GM18517 (cell line): ENCODE measurements at regions not wholly inside any gene's neighbourhood (a gene's known extent, or its start where the extent isn't known, plus 50 kb on each side); places are given as distances from the start of the nearest gene placed in this dataset.
"Not testable (repeated sequence)": the region's sequence is repeated elsewhere in the genome, so short reads cannot be mapped to it uniquely, and the experiment has no call there.

ENCODE experiments used
- ATAC-seq: cut with Tn5 transposase; IDR thresholded peaks from one replicate; pipeline ENCODE4 v1.9.1; 2021; ENCODE audit warnings: mild to moderate bottlenecking, moderate library complexity; ENCODE audit not compliant: unreplicated experiment

DNA sequence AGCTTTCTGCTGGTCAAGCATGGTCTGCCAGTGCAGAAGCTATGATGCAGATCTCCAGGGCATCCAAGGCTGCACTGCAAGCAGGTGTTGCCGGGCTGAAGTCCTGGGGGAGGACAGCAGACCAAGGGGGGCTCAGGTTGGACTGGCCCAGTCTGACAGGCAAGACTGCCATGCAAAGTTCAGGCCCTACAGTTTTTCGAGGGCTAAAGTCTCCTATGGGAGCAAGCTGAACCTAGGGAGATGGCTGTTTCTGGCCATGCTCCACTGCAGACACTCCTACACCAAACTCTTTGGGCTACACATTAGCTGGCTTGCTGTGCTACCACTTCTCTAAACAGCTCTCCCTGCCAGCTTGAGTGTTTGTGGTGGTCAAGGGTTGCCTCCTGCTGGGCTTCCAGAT, 130.0 kb upstream of the SYNCRIP start:
- ATAC-seq, result no peak

GRCh38 chr6:85771925-85772430, 129.3 kb upstream of the SYNCRIP start:
- no peak for ATAC-seq

- ATAC-seq, result no peak
Observed at GRCh38 chr6:85771455-85771854, 128.8 kb upstream of the SYNCRIP start.

GRCh38 chr6:85764844-85765243, 122.2 kb upstream of the SYNCRIP start:
- no peak for ATAC-seq

GRCh38 chr6:85756982-85757381, 114.3 kb upstream of the SYNCRIP start:
- no peak for ATAC-seq

- ATAC-seq, result no peak
Observed at GRCh38 chr6:85754894-85755293, 112.2 kb upstream of the SYNCRIP start.

DNA sequence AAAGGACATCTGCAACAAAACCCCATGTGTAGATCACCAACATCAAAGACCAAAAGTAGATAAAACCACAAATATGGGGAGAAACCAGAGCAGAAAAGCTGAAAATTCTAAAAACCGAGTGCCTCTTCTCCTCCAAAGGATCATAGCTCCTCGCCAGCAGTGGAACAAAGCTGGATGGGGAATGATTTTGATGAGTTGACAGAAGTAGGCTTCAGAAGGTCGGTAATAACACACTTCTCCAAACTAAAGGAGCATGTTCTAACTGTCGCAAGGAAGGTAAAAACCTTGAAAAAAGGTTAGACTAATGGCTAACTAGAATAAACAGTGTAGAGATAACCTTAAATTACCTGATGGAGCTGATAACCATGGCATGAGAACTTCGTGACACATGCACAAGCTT, 109.9 kb upstream of the SYNCRIP start:
- ATAC-seq, result no peak

- ATAC-seq, result no peak
Observed at GRCh38 chr6:85751374-85752055, 108.8 kb upstream of the SYNCRIP start.

GRCh38 chr6:85750146-85750545, 107.5 kb upstream of the SYNCRIP start:
- not testable (repeated sequence) for ATAC-seq

GRCh38 chr6:85749236-85749635, 106.5 kb upstream of the SYNCRIP start:
- no peak for ATAC-seq

- ATAC-seq, result no peak
Observed at GRCh38 chr6:85747666-85748065, 105.0 kb upstream of the SYNCRIP start.

DNA sequence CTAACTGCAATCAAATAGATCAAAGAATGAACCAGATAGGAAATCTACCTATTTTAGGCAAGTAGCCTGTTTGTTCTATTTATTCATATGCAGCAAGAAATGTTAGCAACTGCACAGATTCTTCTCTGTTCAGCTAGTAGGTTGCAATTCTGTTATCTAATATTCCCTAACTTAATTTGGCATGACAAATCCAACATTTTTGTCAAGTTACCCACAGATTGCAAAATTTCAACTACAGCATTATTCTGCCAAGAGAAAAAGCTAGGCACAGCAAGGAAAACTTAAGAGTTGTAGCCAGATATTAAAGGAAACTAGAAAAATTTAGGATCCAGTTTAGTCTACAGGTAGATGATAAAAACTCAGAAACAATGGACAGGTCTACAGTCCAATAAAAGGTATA, 104.4 kb upstream of the SYNCRIP start:
- no peak for ATAC-seq

GRCh38 chr6:85744433-85744970, 101.8 kb upstream of the SYNCRIP start:
- no peak for ATAC-seq

- no peak for ATAC-seq
Observed at GRCh38 chr6:85726206-85726605, 83.5 kb upstream of the SYNCRIP start.

DNA sequence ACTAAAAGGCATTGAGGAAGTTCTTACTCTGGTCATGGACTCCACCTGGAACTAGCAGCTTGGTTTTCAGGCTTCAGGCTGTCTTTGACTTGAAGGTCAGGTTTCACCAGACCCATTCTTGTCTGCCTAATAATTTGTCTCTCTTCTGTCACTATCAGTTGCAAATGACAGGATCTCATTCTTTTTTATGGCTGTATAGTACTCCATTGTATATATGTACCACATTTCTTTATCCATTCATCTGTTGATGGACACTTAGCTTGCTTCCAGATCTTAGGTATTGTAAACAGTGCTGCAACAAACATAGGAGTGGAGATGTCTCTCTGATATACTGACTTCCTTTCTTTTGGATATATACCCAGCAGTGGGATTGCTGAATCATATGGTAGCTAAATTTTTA, 73.1 kb upstream of the SYNCRIP start:
- no peak for ATAC-seq

DNA sequence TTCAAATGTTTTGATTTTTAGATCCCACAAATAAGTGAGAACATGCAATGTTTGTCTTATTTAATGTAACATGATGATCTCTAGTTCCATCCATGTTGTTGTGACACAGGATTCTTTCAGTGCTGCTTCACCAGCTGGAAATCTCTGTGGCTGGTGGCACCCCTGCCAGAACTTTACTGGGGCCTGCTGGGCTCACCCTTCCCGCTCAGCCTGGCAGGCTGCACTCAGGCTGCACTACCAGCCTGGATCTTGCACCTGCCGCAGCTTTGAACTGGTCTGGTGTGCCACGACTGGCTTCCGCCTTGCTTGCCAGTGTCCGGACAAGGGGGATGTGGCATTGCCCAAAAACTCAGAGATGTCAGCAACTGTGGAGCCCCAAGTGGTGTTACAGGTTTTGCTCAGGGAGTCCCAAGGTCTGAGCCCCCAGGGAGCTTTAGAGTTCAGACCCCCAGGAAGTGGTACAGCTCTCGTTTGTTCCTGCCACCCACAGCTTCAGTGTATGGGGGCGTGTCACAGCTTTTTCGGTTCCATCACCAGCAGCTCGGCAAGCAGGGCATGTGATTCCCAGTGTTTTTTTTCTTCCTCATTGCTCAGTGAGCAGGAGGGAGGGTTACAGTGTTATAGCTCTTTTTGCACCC, 72.3 kb upstream of the SYNCRIP start:
- ATAC-seq, result no peak

GRCh38 chr6:85712346-85712745, 69.7 kb upstream of the SYNCRIP start:
- no peak for ATAC-seq

GRCh38 chr6:85707515-85708145, 64.9 kb upstream of the SYNCRIP start:
- ATAC-seq, result not testable (repeated sequence)

DNA sequence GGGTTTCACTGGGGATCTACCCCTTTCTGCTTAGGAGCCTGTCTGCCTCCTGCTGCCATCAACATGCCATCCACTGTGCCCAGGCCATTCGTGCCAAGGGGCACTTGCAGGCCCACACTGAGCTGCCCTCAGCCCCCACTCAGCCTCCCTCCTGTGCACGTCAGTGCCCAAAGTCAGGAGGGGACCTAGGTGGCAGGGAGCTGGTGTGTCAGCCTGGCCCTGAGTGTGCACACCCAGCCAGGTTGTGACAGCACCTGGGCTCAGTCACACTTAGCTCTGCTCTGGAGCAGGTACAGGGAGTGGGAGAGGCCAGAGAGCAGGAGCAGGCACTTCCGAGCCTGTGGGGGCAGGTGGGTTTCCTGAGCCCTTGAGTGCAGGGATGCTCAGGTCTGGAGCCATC, 63.6 kb upstream of the SYNCRIP start:
- ATAC-seq, result no peak

DNA sequence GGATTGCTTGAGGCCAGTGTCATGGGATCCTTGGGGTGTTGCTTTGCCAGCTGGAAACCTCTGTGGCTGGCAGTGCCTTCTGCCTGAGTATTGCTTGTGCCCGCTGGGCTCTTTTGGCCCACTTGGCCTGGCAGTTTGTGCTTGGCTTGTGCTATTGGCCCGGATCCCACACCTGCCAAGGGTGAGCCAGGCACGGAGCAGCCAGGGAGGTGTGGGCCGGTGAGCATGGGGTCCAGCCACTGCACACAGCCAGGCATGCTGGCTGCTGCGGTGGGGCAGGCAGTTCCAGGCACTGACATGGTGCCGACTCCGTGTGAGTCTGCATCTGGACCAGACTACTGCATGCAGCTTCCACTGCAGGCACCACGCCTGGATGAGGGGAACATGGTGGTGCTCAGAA, 62.5 kb upstream of the SYNCRIP start:
- no peak for ATAC-seq

- no peak for ATAC-seq
Observed at GRCh38 chr6:85703406-85703805, 60.7 kb upstream of the SYNCRIP start.
